Kidney capillary endothelial cell (primary cell): ENCODE measurements at regions not wholly inside any gene's neighbourhood (a gene's known extent, or its start where the extent isn't known, plus 50 kb on each side); places are given as distances from the start of the nearest gene placed in this dataset.
A peak's percentile ranks its signal among the peaks of the same experiment; 100 is the strongest.

Experiments
- DNase-seq: peaks from one replicate; pipeline ENCODE4 v3.0.0-alpha.2; 2018; ENCODE audit warnings: low spot score

DNA sequence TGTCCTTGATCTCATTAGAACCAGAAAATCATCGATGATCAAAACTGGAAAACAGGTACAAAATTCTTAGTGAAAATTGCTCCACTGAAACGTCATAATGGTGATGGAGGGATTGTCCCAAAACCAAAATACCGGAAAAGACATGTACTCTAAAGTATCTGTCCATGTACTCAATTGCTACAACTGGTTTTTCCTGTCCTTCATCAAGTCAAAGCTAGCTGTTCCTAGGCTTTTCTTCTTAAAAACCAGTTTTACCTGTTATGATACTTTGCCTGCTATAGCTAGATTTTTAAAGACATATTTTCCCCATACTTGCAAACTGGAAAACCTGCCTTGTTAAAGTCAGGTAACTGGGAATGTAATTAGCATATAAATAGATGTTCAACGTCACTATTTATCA, 50.5 kb upstream of the LRRC1 start:
- no peak for DNase-seq

DNA sequence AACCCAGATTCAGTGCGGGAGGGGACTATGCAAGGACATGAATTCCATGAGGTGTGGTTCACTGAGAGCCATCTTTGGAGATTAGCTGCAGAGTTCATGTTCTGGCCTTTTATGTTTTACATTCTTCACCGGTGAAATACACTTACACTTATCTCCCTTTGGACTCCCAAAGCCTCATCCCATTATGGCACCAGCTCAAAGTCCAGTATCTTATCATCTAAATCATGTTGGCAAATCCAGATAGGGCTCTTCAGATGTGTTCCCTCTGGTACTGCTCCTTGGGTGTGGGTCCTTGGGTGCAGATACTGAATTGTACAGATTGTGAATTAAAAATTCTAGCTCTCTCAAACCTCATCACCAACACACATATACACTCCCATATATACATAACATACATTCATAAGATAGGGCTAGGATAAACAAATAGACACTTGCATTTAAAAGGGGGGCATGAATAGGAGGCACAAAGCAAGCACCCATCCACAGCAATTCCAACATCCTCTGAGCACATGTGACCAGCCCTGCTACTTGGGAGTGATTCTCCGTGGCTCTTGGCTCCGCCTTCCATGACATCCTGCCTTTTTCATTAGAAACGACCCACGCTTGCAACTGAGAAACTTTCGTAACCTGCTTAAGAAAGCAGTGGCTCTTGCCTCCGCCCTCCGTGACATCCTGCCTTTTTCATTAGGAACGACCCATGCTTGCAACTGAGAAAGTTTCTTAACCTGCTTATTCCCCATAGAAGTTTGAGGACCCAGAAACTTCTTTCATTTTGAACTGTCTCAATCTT, 53.6 kb upstream of the LRRC1 start:
- no peak for DNase-seq

DNA sequence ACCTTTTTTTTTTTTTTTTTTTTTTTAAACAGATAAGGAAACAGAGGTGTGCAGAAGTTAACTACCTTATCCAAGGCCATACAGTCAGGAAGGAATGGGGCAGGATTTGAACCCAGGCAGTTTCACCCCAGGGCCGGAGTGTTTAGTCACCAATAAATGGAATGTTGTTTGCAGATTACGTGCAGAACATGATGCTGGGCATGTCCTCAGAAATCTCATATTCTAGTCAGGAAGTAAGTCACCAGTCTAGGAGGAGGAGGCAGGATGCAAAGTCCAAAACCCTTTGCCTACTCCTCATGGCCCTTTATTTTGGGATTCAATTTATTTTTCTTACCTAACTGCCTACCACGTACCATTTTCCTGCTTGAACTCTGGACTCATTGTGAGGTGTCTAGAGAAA, 57.1 kb upstream of the LRRC1 start:
- DNase-seq, result no peak

DNA sequence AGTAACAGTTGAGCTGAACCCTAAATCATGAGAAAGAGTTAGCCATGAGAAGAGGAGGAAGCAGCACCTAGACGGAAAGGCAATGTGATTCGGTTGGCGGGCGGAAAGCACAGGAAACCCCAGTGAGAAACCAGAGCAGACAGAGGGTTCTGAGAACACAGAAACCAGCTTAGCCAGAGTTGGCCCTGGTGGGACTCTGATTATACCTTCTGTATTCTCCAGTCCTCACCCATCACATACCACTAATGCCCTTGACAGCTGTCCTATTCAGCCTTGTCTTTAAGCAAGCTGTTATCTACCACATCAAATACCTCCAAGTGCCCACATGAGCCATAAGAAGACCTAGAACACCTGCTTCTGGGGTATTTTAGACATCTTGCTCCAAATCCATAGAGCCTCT, 58.9 kb upstream of the LRRC1 start:
- no peak for DNase-seq

DNA sequence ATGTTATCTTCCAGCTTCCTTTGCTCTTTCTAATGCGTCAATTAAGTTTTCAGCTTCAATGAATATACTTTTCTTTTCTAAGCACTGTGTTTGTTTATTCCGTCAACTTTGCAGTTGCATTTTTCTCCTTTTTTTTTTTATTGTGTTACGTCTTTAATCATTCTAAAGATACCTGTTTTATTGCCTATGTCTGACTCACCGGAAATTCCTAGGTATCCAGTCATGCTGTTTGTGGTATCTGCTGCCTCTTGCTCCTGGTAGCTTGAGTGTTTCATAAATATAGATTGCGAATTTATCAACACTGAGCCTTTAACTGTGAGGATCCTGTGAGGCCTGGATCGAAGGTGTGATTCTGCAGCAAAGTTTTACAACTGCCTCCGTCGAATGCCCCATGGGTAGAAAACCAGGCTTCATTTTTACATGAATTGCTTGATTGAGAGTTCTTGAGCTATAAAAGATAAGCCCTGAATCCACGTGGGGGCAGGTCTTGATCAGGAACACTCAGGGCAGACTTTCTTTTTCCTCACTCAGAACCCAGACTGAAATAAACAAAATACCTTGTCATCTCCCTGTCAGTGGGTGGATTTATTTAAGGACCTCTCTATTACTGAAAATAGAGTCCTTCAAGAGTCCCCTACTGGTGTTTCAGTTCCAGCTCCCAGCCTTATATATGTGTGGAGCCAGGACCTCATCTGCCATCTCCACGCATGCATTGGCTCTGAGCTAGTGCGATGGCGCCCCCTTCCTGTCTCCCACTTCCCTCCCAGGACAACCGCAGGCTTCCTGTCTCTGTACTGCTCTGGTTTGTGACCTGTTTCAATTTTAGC, 60.1 kb upstream of the LRRC1 start:
- peak; percentile 40 for DNase-seq

DNA sequence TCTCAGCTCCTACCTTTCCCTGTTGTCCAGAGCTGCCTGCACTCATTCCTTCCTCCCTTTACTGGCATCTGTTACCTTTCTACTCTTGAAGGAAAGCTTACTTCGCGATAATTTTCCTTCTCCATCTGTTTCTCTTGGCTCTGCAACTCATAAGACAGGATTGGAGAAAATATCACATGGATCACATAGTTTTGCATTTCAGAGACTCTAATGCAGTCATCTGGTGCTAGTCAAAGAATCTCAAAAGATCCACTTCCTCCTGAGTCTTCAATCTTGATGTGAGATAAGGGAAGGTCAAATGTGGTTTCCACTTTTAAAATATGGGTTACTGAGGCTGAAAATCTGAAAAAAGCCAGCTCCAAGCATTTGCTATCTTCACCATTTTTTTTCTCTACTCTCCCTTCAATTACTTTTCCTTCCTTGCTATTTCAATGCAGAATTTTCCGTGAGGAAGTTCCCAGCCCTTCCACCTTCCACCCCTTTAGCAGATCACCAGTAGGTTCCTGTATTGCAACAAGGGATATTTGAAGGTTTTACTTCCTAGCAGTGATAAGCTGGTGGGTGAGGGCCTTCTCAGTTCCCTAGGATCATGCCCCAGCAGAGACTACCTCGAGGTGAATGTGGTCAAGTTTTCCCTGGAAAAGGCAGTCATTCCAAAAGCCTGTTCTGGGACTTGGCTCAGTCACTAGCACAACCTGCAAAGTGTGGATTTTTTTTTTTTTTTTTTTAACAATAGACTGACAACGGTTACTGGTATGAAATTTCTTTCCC, 62.8 kb upstream of the LRRC1 start:
- DNase-seq, result no peak

DNA sequence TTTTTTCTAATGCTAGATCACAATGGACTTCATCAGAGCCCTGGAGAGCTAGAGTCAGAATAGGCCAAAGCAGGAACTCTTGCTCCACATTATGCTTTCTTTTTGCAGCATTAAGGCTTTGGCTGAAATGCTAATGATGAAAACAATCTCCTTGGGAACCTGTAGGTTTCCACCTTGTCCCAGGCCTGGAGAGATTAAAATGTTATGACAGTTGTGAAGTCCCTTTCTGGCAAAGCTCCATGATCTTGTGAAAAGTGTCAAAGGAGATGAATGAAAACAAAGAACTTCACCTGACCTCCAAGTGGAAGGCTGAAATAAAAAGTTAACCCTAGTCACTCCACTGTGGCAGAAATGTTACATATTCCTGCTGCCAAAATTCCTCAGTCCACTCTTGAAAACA, 64.0 kb upstream of the LRRC1 start:
- no peak for DNase-seq

DNA sequence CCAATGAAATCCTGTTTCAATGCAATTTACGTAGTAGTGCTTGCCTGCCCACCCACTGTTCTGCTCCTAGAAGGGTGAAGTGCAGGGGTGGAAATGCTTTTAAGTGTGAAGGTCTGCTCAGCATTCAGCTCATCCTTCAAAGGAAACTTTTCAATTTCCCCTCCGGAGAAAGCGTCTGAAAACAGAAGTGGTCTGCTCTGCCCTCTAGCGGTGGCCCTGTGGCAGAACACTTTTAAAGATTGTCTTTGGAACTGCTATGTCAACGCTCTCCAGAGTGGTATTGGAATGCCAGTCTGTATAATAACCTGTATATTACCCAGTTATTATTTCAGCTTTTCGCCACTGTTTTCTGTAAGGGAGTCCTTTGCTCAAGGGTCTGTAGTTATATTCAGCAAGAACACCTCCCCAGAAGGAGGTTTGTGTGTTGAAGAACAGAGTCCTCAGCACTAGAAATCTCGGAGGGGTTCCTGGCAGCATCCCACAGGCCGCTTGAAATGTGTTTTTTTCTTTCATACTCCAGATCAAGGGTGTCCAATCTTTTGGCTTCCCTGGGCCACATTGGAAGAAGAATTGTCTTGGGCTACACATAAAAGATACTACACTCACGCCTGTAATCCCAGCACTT, 63.1 kb upstream of the KLHL31 start:
- DNase-seq, result peak; percentile 48

DNA sequence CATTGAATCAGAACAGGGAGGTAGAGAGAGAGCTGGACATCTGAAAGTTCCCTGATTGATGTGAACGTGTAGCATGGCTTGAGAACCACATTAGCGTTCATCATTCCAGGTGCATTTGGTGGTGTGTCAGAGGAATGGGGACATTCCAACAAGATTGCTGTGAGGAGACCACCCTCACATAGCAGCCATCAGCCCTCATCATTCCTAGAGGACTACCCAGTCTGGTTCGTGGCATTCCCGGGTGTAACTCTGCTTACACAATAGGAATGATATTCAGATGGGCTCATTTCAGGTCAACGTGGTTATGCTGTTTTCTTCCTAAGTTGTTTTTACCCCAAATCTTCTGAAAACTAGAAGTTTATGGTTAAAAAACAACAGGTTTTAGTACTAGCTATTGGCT, 62.2 kb upstream of the KLHL31 start:
- DNase-seq, result no peak

DNA sequence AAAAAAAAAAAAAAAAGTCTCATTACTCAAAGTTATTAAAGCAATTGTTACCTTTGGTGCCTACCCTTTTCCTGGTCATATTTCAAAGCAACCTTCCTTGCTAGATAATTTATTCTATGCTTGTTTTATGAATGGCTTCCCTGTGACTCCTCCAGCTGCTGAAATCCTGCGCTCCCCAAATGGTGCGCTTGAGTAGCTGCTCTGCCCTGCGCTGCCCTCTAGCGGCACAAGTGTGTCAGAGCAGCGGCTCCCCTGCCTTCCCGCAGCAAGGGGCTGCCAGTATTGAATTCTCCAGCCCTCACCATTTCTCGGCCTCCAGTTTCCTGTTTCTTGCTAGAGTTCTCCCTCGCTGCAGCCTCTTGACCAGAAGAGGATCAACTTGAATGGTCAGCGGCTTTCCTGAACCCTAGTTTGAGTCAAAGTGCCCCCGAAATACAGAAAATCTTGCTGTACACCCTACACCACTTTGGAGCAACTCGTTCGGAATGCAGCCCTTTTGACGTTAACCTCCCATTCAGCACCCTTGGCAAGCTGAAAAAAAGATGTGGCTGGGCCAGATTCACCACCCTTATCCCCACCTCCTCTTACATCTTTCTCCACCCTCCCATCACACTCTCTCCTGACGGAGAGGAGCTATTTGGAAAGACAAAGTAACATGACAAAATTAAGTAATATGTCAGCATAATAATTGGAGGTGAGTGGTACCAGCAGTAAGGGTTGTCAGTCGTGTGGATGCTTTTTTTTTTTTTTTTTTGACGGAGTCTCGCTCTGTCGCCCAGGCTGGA, 60.4 kb upstream of the KLHL31 start:
- peak; percentile 60 for DNase-seq

DNA sequence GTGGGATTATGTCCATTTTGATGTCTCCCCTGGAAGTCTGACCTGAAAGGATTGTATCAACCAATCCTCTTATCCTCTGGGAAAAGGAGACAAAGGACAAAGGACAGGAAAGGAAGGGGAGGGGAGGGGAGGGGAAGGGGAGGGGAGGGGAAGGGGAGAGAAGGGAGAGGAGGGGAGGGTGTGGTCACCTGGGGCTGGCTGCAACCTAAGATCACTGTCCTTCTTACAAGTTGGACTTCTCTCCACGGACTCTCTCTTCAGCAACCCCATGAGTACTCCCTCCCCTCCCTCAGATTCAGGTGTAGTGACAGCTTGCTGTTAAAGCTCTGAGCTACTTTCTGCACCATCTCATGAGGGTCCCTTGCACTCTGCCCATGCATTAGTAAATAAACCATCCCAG, 58.9 kb upstream of the KLHL31 start:
- DNase-seq, result no peak

DNA sequence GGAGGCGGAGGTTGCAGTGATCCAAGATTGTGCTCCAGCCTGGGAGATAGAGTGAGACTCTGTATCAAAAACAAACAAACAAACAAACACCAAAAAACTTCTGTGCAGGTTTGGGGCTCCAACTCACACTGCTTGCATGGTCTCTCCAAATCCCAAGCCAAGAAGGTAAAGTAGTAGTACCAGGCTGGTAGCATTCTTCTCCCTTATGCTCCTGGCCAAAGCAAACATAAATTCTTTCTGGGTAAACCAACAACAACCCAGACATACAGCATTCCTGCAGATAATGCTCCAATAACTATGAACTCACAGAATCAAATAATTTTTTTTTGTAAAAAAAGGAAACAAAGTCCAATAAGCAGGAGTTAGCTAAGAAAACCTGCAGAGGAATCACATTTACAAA, 57.8 kb upstream of the KLHL31 start:
- DNase-seq, result no peak

DNA sequence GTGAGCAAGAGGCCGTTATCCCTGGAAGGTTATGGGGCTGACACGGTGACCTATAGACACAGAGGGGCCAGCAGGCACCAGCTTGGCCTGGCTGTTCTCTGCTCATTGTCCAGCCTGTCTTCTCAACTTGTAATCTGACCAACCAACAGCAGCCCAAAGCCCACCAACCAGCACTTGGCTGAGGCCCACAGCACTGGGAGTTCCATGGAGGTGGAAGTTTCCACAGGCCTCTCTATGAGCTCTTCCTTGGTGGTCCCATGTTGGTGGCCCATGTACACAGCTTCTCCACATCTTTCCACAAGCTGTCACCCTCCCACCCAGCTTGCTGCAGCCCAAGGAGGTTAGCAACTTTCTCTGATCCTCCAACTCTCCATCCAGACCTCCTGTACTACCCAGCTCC, 56.2 kb upstream of the KLHL31 start:
- DNase-seq, result no peak

DNA sequence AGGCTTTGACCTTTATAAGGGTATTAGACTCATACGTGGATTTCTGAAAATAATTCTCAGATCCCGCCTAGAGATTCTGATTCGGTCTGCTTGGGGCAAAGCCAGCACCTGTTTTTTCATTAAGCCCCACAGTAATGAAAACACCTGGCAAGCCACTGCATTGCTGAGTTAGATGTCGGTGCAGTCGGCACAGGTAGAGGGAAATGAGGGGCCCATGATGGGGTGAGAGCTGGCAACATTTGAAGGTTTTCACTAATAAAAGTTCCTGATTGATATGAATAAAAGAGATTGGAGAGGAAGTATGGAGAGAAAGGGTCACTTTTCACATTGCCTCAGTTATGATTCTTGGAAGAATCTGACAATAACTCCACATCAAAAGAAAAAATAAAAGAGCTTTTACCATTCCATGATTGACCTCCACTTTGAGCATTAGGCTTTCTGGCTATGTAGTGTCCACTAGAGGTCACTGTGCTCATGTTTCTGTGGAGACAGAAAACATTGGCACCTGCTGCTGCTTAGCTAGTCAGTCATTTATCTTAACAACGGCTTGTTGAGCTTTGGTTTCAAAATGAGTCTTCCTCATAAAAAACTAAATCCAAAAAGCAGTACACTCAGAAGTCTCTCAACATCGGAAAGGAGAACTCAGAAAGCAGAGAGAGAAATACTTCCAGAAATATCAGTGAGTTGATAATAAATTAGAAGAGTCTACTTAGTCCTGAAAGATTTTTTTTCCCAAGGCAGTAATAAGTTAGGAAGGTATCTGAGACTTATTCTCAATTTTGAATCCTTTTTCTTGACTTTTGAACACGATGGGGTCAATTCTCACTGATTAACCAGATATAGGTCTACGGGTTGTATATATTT, 53.3 kb upstream of the KLHL31 start:
- DNase-seq, result peak; percentile 44

DNA sequence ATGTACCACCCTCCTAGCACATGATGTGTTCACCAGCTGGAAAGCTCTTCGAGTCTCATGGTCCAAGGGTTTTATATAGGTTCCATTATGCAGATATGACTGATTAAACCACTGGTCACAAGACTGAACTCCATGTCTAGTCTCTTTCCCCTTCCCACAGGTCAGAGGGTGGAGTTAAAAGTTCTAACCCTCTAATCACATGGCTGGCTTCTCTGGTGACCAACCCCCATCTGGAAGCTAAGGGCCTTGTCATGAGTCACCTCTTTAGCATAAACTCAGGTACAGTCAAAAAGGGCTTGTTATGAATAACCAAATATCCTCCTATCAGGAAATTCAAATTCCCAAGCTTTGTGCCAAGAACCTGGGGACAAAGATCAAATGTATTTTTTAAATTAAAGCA, 52.0 kb upstream of the KLHL31 start:
- DNase-seq, result no peak

DNA sequence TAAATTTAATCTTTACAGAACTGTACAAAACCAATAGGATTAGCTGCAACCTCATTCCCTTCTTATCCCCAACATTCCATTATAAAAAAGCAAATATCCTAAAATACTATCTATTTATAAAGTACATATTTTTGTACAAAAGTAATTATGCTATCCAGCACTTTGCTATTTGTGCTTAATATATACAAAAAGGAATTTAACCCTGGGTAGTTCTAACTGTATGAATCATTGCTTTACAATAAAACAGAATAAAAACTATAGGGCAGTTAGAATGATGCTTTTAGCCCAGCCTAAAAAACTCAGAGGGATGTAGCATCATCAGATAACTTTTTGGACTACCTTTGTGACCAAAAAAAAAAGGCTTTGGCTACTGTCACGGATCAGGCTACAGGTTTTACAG, 49.9 kb upstream of the KLHL31 start:
- no peak for DNase-seq
